ENCODE measurements at regions not wholly inside any gene's neighbourhood (a gene's known extent, or its start where the extent isn't known, plus 50 kb on each side); places are given as distances from the start of the nearest gene placed in this dataset.
A peak's percentile ranks its signal among the peaks of the same experiment; 100 is the strongest.

DNA sequence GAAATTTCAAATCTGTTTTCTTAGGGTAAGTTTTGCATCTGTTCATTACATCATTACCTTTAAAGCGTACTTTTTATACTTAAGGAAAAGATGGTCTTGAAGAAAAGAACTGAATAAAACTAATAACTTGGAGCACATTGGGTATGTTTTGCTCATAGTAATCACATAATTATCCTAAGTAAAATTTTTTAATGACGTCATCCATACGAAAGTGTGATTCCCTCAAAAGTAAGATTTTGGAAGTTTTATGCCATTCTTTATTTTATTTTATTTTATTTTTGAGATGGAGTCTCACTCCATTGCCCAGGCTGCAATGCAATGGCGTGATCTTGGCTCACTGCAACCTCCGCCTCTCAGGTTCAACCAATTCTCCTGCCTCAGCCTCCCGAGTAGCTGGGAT is 1516.6 kb upstream of the TENM3 start:
- DNase-seq (ENCODE audit: low spot score), result no peak

DNA sequence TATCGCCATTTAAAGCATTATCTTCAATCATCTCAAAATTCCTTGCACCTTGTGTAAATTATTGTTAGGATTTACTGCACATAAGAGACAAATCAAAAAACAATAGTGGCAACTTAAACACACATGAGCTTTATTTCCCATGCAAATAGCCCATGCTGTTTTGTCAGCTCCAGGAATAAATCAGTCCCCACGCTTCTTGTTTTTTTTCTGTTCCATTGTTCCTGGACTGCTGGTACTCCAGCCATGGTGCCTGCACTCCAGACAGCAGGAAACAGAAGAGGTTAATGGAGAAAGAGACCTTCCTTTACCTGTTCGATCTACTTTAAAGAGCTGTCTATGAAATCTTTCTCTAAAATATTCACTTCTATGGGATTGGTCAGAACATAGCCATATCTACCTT is 1515.7 kb upstream of the TENM3 start:
- DNase-seq (ENCODE audit: low spot score), result no peak

DNA sequence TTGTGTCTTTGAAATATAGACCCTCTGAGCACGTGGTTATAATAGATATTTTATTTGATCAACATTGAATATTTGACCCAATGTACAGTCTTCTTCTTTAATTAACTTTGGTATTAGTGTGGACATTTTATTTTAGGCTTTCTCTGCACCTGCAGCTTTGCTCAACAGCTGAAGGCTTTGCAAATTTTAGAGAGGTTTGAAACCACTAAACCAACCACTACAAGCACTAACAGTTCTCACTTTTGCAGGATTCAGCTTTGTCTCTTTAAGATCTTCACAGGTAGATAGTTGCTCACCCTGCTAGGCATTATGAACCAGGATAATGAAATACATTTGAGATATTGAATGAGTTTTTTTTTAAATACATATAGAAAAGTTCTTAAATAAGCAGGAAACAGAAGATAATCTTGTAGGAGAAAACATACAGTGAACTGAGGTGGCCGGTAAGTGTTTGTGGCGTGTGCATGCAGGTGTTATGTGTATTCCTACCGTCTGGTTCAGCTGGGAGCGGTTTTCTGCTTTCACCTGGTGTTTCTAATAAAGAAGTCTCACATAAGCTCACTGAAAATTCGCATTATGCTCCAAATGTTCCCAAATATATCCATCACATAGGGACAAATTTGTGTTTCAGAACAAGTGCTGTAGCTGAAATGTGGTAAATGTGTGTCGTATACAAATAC is 1508.3 kb upstream of the TENM3 start:
- DNase-seq (ENCODE audit: low spot score), result no peak

DNA sequence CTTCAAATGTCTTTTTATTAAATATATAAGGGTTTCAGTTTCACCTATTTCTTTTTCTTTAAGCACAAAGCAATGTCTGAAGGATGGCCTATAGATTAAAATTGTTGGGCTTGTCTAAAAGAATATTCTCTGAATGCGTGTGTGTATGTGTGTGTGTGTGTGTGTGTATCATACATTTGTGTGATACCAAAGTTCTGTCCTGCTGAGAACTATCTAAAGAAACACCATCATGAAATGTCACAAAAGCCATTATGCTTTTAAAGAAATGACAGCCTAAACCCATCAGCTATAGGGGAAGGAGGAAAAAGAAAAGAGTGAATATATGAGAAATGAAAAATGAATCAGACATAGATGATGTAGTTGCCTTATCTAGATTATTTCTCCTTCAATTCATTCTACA is 1501.5 kb upstream of the TENM3 start:
- DNase-seq (ENCODE audit: low spot score), result no peak

DNA sequence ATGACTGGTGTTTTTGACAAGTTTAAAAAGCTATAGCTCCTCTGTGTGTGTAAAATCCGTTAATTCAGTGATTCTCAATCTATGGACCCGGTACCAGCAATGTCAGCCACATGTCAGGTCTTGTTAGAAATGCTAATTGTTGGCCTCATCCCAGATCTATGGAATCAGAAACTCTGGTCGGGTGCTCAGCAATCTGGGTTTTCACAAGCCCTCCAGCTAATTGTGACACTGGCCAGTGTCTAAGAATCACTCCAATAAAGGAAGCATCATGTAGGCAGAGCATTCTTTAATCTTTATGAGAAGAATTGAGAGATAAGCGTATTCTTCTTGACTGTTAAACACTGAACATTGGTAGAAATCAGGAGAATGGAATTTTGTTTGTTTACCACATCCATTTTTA is 1498.2 kb upstream of the TENM3 start:
- DNase-seq (ENCODE audit: low spot score), result no peak

DNA sequence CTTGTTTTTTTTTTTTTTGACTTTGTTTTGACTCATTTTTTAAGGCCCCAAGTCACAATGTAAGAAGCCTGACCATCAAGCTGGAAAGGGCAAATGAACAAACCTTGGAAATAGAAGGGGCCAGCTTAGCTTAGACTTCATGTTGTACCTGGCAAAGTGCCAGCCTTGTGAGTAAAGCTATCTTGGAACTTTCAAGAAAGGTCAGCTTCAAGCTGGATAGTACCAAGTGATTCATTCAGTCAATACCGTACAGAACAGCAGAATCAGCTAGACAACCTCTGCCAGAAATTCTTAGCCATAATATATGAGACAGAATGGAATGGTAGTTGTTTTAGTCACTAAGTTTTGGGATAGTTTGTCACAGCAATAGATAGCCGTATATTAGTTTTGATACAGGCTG is 1492.2 kb upstream of the TENM3 start:
- DNase-seq (ENCODE audit: low spot score), result peak; percentile 3

DNA sequence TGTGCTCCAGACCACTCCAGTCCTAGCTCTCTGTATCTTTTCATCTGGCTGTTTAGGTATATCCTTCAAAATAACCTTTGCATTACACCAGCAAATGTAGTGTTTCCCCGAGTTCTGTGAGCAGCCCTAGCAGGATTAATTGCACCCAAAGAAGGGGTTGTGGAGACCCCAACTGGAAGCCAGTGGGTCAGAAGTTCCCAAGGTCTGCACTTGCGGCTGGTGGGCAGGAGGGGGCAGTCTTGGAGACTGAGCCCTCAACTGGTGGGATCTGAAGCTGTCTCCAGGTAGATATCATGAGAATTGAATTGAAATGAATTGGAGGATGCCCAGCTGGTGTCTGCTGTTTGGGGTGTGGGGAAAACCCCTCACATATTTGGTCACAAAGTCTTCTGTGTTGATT is 1485.3 kb upstream of the TENM3 start:
- DNase-seq (ENCODE audit: low spot score), result no peak

DNA sequence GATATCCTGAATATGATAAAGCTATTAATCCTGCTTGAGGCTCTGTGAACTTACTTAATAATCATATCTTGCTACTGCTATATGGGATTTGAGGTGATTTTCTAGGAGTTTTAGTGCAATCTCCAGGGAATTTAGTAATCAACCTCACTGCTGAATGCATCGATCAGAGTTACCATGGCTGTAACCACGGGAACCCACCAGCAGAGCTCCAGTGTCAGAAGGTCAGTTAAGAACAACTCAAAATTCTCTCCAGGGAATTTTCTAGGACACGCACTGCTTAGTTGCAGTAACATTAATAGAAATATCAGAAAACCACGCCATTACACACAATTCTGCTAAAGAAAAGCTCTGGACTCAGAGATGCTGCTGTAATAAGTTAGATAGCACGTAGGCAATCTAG is 1477.2 kb upstream of the TENM3 start:
- DNase-seq (ENCODE audit: low spot score), result no peak

DNA sequence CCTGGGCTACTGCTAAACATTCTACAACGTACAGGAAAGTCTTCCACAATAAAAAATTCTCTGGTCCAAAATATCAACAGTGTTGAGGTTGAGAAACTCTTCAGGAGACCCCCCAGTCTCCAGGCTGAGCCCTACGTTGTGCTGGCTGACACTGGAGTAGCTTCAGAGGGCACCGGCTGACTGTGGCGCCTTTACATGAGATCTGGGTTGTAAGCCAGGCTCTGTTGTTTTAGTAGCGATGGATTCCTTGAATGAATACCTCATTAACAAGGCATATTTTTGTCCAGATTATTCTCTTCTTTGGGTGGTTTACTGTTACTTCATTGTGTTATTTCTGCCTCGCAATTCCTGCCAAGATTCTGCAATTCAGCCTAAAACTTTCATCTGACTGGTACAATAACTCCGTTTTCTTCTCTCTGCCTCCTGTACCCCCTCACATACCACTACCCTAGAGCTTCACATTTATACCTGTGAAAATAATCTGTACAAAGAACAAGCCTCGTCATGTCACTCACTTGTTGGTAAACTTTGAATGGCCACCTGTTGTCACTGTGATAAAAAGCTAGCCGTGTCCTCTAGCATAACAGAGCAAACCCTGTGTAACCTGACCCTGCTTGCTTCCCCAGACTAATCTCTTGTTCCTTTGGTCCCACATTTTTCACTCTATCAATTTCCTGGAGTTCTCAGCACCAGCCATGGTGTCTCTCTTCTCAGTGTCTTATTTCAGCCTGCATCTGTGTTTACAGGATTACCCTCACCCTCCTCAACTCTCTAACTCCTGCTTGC is 1476.1 kb upstream of the TENM3 start:
- DNase-seq (ENCODE audit: low spot score), result no peak

DNA sequence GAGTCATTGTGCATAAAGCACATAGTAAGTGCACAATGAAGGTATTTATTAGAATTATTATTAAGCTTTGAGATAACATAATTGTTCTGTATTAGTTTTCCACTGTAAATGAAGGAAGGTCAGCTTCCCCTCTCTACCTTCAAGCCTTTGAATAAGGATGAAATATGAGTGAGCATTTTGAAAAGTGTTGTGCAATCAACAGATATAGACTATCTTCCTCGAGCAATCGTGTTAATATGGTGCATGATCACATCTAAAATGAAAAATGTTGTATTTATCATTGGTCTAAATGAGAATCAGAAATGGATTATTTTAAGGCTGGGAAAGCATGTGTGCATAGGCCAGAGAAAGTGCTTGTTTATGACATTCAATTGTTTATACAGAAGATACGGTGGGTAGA is 1474.6 kb upstream of the TENM3 start:
- DNase-seq (ENCODE audit: low spot score), result no peak

DNA sequence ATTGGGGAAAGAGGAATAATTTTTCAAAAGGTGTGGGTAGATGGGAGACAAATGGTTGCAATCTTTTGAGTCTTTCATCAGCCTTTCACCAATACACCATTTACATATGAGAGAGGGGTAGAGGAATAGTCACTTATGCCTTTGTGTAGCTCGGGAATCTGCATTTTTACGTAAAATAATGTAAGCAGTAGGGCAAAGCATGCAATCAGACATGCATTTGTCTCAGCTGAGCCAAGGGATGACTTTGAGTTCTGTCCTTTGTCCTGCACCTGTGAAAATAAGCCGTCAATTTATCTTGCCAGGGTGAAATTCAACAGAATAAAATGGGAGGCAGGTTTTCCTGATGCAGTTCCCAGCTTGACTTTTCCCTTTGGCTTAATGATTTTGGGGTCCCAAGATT is 1473.4 kb upstream of the TENM3 start:
- no peak for DNase-seq (ENCODE audit: low spot score)

DNA sequence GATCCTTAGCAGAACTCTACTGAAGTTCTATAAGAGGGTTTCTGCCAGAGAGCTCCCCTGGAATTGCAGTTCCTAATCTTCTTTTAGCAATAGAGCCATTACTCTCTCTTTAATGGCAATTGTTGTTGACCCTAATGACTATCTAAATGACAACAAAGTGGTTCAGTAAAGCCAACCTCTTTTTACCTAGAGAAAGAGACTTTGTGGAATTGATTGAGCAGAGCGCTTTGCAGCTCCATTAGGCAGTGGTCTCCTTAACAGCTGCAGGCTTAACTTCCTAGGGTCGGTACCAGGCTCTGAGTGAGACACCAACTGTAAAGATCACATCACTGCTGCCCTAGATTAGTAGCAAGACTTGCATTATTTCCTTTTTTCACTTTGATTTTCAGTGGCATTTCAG is 1472.9 kb upstream of the TENM3 start:
- DNase-seq (ENCODE audit: low spot score), result no peak

DNA sequence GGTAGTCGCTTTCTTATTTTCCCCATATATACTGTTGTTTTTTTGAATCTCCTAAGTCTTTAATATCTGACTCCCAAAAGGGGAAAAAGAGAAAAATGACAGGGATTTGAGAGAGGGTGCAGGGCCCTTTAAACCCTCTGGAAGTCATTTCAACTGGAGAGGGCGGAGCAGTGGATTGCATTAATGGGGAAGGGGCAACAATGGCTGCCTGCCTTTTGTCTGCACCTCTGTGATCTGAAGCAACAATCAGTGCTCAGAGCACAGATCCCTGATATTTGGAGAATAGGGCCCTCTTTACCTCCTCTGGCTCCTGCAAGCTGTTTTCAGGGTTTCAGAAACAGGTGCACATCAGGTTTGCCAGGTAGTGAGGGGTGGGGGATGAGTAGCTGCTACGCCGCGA is 1458.3 kb upstream of the TENM3 start:
- DNase-seq (ENCODE audit: low spot score), result no peak

DNA sequence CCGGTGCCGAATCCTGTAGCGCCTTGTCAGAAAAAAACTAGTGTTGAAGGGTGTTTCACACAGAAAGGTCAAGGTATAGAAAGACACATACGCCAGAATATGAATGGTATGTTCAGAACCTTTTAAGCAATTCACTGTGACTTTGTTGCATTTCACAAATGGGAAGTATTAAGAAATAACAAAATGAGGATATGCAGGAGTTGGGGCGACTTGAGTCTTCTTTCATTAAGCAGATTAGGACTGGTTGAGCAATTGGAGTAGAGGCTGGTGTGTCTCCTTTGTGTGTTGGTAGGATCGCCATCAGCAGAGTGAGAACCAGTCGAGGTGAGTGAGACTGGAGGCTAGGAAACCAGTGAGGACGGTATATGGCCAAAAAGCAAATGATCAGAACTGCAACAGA is 1454.5 kb upstream of the TENM3 start:
- DNase-seq (ENCODE audit: low spot score), result no peak

DNA sequence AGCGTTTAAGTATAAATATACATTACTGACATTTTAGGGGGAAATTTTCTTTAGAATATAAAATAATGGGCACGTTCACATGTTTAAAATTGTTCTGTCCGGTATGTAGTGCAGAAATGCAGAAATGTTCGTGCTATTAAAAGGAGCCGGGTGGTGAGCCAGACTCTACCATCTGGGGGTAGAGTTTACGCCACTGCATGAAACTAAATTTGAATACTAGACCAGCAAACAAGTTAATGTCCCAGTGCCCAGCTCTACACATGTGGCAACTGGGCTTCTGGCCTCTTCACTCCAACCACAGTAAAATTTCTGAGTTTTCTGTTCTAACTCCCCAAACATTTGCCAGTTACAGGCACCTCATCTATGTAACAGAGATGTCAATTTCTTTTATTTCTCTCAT is 1453.3 kb upstream of the TENM3 start:
- DNase-seq (ENCODE audit: low spot score), result no peak

DNA sequence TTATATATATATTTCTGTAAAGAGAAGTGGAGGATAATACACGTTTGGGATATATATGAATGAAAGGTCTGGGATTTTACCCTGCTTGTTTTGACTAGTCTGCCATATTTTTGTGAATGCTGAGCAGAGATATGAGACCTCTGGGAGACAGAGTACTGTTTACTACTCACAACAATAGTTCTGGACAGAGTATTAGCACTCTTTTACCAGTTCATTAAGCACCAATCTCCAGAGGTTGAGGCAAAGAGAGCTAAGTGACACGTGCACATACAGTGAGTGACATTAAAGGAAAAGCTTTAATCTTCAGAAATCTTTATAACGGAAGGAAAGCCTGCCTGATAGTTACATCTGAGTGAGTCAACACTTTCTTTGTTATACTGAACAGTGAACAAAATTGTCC is 1452.7 kb upstream of the TENM3 start:
- no peak for DNase-seq (ENCODE audit: low spot score)

DNA sequence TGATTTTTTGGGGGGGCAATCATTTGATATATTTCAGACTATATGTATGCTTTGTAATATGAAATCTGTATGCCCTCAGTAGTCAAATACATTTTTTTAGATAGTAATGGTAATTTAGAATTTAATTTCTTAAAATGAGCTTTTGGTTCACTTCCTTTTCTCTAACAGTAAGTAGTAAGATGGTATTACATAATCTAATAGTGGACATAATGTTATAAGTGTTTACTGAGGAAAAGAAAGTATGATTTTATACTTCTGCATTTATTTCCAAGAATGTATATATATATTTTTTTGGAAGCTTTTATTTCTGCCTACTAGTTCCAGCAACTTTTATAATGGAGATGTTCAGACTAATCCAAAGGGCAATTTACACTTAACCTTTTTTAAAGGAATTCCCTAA is 1450.7 kb upstream of the TENM3 start:
- DNase-seq (ENCODE audit: low spot score), result no peak

DNA sequence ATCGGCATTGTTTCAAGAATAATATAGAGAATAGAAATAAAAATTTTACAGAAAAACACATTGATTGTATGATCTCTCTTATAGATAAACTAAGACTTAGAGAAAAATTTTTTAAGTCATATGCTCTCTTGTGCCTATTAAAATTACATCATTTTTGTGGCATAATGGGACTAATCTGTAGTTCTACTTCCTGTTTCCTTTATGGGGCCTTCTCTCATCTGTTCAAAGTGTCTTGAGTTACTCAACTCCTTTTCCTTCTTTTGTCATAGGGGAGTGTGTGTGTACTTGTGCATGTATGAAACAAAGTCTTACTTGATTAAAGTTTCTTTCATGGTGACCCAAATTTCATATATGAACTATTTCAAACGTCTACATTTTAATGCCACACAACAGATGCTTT is 1448.9 kb upstream of the TENM3 start:
- DNase-seq (ENCODE audit: low spot score), result no peak

DNA sequence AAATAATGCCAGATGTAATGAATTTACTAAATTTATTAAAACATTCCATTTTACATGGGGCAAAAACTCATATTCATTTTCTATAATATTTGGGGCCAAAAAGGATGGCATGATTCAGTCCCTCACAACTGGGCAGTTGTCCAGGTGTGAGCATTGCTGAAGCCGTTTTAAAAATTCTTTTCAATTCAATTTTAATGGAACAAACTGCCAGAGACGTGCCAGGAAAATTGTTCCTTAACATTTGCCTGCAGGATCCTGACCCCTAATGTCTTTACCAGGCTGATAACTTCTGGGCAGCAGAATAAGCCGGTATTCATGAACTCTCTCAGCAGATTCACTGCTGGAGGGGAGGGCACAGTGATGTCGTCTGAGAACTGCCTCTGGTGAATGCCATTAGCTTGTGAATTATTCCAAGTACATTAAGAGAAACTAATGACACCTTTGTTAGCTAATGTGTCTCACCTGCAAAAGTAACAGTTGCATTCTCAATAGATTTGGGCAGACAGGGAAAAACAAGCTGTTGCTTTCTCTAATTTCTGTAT is 1445.1 kb upstream of the TENM3 start:
- no peak for DNase-seq (ENCODE audit: low spot score)

DNA sequence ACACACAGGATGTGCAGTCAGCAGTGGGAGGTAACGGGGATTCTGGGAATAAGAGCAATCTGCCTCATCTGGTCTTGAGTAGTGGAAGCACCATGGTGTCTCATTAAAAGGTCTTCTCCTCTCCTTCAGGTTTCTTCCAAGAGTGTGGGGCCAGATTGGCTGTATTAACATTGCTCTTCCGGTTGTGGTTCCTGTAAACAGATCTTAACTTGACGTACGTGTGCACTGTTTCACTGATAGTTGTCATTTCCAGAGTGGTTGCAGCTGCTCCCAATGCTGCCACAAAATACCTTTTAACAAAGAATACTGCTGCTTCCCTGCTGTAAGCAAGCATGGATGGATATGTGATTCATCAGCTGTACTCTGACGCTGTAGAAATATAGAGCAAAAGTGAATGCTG is 1443.4 kb upstream of the TENM3 start:
- DNase-seq (ENCODE audit: low spot score), result no peak

DNA sequence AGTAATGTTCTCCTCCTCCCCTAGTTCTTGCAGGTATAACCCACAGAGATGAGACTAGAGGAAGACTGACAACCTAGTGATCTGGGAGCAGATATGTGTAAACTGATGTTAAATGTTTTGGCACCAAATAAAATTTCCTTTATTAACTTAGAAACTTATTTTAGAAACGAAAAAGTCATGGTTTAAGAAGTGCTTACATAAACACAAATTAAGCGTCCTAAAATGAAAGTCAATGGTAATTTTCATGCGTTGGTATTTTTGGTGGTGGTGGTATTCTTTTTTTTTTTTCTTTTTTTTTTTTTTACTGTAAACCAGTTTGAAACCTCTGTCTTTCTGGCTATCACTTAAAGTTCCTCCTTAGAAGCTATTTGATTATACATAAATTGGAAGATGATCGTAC is 1438.1 kb upstream of the TENM3 start:
- DNase-seq (ENCODE audit: low spot score), result no peak

DNA sequence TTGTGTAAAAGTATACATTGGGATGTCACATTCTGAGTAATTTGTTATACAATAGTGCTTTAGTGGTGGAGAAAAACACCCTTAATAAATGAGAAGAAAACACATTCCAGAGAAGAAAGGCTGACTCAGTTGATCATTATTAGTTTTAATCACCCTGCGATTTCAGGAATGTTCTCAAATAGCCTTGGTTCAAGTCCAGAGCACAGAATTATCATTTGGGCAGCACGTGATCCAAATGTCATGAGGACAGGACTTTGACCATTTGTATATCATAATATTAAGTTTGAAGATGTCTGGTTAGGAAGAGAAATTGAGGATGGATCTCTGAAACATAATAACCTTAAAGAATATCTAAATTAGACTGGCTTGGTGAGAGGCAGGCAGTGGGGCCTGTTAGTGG is 1434.3 kb upstream of the TENM3 start:
- DNase-seq (ENCODE audit: low spot score), result no peak

DNA sequence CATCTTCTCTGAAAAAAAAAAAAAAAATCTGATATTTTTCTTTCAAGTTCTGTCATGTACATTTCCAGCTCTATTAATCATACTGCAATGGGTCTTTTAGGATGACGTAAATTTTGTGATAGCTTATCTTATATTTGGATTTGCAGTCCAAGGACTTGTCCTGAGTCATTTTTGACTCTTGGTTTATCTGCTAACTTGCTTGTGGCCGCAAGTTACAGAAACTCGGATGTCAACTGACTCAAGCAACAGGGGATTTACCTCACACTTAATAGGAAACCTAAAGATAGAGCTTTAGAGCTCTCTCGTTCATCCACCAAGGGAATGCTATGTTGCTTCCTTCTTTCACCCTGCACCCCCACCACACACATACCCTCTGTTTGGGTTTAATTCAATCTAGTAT is 1433.8 kb upstream of the TENM3 start:
- no peak for DNase-seq (ENCODE audit: low spot score)

DNA sequence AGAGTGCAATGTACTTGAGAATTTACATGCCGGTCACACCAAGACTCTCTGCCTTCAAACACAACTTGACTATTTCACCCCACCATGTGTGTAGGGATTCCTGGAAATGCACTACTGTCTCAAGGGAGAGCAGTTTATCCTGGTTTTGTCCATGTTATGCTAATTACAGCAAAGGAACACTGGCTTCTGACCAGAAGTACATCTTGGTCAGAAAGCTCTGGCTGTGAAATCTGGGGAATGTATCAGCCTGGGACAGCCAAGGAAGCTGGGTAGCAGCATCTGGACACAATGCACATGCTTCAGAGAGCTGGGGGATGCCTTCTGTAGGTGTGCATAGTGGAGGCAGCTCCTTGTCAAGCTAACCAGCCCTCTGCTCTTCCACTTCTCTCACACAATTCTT is 1432.6 kb upstream of the TENM3 start:
- no peak for DNase-seq (ENCODE audit: low spot score)

All from RKO (cell line).